ENCODE measurements at regions not wholly inside any gene's neighbourhood (a gene's known extent, or its start where the extent isn't known, plus 50 kb on each side); places are given as distances from the start of the nearest gene placed in this dataset.

DNA sequence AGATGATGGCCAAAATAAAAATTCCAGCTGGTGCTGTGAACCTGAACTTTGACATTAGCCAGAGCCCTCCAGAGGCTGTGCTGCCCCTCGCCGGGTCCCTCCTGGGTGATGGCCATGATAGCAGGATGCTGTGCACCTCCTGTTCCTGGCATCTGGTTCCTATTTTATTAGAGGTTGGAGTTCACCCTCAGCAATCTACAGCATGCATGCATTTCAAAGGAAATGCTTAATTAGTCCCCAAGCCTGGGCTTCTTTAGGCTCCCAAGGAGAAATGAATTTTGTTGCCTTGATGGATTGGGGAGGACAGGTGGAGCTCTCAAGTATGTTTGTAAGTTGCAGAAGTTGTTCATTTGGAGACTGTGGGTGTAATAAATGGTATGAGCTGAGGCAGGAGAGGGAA lies 166.9 kb downstream of the GLI2 start:
- DNase-seq, result no peak

GRCh38 chr2:120904379-120904778 lies 168.7 kb downstream of the GLI2 start:
- no peak for DNase-seq

DNA sequence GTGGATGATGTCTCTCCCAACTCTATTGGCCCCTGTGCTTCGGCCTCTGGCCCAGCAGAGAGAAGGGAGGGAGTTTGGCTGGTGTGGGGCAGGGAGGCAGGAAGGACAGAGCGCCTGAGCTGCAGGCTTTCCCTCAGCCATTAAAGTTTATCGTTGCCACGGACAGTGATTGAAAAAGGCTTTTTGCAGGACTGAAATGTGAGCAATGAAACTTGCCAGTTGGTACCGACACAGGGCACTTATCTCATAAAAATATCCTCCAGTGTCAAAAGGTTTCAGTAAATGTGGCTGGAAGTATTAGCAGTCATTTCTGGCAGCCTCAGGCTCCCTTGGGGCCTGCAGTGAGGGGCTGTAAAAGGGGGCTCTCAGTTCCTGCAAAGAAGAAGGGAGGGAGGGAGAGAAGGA lies 169.2 kb downstream of the GLI2 start:
- no peak for DNase-seq

- DNase-seq, result no peak
Observed at GRCh38 chr2:120905298-120905697, 169.6 kb downstream of the GLI2 start.

- DNase-seq, result no peak
Observed at GRCh38 chr2:120905824-120906571, 170.3 kb downstream of the GLI2 start.

GRCh38 chr2:120906914-120907313 lies 171.2 kb downstream of the GLI2 start:
- DNase-seq, result no peak

GRCh38 chr2:120907822-120908221 lies 172.2 kb downstream of the GLI2 start:
- DNase-seq, result no peak

DNA sequence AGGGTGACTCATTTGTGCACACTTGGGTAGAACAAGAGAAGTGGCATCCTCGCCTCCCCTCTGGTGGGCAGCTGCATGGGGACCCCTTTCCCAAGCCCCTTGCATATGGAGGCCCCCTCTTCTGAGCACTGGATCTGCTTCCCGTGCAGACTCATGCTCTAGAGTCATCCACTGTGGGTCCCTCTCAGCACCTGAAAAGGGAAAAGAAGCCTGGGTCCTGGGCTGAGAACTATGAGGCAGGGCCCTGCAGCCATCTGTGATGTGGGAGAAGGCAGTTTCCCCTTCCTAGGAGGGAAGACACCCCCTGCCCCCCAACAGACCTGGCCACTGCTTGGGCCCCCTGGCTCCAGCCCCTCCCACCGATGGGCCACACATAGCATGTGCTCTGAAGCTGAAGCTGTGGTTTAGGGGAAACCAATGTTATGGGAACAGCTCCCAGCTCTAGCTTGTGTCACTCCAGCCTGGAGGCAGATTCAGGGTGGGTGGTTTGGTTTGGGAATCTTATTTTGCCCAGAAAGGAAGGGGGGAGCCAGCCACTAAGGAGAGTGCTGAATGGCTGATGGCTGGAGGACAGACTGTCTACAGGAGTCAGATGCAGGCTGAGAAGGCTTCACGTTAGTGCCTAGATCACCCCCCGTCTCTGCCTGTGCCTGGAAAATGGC lies 172.8 kb downstream of the GLI2 start:
- DNase-seq, result no peak

DNA sequence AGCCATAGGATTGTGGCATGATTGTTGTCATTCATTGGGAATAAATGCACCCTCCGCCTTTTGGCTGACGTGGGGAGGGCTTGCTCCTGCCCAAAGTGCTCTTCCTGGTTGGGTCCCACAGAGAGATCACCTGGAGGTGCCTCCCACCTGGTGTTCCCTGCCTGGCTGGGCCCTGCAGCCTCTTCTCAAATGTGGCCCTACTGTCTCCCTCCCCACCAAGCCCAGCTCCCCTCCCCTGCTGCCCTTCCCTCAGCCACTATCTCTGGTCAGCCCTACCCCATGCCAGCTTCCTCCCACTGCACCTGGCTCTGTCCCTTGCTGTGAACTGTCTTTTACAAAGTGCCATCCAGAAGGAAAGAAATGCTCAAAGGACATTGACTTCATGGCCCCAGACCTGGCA lies 173.4 kb downstream of the GLI2 start:
- no peak for DNase-seq

DNA sequence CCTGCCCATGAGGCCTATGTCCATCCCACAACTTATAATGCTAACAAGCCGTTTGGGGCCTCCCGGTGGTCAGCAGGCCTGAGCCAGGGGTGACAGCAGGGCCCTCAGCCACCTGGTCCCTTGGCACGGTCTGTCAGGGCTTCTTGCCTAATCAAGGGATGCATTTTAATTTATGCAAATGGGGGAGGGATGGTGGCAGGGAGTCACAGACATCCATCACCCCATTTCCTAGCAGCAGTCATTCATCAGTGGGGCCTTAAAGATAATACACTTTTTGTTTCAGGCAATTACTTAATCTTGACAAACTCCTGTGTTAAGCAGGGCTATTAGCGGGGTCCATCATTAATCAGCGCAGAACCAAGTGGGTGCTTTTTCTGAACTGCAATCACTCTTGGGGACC lies 174.5 kb downstream of the GLI2 start:
- DNase-seq, result no peak

- no peak for DNase-seq
Observed at GRCh38 chr2:120910956-120911951, 175.6 kb downstream of the GLI2 start.

- no peak for DNase-seq
Observed at GRCh38 chr2:120912101-120912985, 176.7 kb downstream of the GLI2 start.

DNA sequence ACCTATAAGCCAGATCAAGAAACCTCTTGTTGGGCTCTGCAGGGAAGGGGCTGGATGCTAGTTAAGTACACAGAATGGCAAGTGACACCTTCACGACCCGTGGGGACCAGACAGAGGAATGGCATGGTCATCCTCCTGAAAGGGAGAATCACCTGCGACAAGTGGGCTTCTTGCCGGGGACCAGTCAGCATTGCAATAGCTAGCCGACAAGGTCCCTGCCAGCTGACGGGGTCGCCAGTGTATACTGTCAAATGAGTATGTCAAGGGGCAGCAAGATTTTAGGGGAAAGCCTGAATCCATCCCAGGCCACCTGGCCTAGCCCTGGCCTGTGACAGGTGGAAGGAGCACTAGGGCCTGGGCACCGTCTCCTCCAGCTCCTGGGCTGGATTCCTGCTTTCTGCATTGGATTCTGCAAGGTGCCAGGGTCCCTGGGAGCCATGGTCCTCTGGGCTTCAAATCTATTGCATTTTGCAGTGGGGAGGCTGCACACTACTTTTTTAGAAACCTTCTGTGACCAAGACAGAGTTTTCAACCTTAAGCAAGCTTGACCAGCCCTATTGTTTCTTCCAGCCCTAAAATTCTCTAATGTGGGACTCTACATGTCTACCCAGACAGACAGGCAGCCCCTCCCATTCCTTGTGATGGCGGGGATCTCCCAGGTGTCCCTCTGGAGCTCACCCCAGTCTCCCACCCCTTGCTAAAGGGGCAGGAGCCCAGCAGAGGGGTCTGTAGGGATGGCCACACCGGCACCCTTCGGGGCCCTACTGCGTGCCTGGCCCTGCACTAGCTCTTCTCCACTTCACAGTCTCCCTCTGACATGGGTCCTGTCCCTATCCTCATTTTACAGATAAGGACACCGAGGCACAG lies 178.5 kb downstream of the GLI2 start:
- DNase-seq, result no peak

DNA sequence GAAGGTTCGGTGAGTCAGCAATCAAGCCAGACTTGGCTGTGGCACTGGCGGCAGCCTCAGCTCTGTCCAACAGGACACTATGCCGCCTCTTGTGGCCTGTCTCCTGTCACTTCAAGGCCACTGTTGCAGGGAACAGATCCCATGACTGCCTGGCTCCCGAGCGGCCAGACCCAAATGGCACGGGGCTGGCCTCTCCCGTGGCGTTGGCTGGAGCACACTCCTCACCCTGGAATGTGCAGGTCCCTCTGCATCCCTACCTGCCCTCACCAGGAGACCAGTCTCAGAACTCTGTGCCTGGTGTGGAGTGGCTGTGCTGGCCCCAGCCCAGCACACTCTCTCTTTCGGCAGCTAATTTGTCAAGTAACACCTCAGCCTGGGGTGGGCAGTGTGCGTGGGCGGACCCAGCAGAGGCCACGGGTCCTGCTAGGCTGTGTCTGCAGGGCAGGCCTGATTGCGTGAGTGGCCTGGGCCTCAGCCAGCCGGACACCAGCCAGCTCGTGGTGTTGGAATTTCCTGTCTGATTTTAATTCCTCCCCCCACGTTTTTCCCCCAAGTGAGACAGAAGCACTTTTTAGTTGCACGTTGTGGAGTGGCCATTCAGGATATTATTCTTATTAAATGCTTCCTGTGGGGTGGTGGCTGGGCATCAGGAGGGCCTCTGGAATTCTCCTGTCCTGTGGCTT lies 179.3 kb downstream of the GLI2 start:
- no peak for DNase-seq

GRCh38 chr2:120915670-120916069 lies 180.0 kb downstream of the GLI2 start:
- DNase-seq, result no peak

- DNase-seq, result no peak
Observed at GRCh38 chr2:120916446-120916845, 180.8 kb downstream of the GLI2 start.

GRCh38 chr2:120917886-120918285 lies 182.2 kb downstream of the GLI2 start:
- DNase-seq, result no peak

GRCh38 chr2:120919216-120919615 lies 183.5 kb downstream of the GLI2 start:
- no peak for DNase-seq

DNA sequence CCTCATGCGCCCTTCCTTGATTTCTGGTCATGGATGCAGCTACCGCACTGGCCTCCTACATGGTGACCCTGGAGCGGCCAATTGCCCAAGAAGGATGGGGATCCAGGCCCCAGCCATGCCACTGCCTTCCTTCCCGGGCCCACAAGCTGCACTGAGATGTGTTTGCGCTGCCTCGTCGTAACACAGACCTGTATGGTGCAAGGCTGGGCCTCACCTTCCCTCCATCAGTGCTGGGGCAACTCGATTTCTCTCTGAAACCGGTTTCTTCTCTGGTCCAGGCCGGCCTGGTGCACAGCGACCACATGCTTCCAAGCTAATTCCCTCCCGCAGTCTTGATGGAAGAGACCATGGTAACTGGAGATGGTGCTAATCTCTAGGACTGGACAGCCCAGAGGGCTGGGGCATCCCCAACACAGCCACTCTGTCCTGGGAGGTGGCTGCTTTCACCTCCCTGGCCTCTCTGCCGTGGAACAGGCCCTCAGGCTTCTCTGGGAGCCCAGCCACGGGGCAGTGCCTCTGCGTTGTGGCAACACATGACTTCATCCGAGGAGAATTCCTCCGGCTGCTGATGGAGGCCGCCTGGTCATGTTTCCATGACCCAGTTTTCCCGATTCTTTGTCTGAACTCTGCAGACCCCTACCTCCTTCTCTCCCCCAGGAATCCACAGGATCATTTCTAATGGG lies 184.2 kb downstream of the GLI2 start:
- DNase-seq, result no peak

Data from activated effector memory CD4-positive, alpha-beta T cell treated with Interleukin-2 at 50 U/mL for 16 hours (primary cell).